ENCODE measurements at regions not wholly inside any gene's neighbourhood (a gene's known extent, or its start where the extent isn't known, plus 50 kb on each side); places are given as distances from the start of the nearest gene placed in this dataset.
A peak's percentile ranks its signal among the peaks of the same experiment; 100 is the strongest.

DNA sequence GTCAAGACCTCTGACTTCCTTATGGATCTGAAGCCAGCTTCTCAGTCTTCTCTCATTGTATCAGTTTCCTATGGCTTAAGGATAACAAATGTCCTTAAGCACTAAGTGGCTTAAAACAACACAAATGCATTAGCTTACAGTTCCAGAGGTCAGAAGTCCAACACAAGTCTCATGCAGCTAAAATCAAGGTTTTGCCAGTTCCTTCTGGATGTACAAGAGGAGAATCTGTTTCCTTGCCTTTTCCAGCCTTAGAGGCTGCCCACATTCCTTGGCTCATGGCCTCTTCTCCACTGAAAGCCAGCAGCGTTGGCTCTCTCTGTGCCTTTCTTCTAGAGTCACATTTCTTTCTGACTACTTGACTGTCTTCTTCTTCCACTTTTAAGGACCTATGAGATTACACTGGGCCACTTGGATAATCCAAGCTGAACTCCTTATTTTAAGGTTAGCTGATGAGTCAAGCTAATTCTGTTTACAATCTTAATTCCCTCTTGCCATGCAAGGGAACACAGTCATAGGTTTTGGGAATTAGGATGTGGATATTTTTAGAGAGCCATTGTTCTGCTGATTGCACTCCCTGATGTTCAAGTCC, 179.0 kb downstream of the BCAS1 start:
- no peaks in the 10 kb centered on the region for H3K9me3 ChIP-seq (ENCODE audit: control insufficient read depth in 2 of 2, low read length in 2 of 2)
- no peak overlapping the region for H3K4me3 ChIP-seq (ENCODE audit: low read depth, low read length)
- DNase-seq: no peak
- no peak for ATAC-seq (ENCODE audit: low read depth in 2 of 2)
- Mint-ChIP-seq H3K4me1 (peaks cover 14 to 46% (median 21%) of the 10 kb centered on the region in 4 donors), H3K4me3 (no peak overlapping the region), H3K9me3 (peaks cover 0 to 1% (median 0%) of the 10 kb centered on the region in 7 donors), H3K27ac (peak overlapping the region in 2 of 3 donors; percentile 23 to 67), H3K36me3 (no peaks in the 10 kb centered on the region), H3K27me3 (no peaks in the 10 kb centered on the region)
- H3K36me3 ChIP-seq (ENCODE audit: control insufficient read depth, insufficient read depth, low read length): no peaks in the 10 kb centered on the region
- no peak overlapping the region for H3K27ac ChIP-seq (ENCODE audit: insufficient read depth, low read length, poor library complexity, severe bottlenecking)
- peaks cover 10% of the 10 kb centered on the region for H3K4me1 ChIP-seq (ENCODE audit: control insufficient read depth, insufficient read depth, low read length, poor library complexity, severe bottlenecking)
- H3K27me3 ChIP-seq (ENCODE audit: control insufficient read depth, insufficient read depth, low read length): no peaks in the 10 kb centered on the region

DNA sequence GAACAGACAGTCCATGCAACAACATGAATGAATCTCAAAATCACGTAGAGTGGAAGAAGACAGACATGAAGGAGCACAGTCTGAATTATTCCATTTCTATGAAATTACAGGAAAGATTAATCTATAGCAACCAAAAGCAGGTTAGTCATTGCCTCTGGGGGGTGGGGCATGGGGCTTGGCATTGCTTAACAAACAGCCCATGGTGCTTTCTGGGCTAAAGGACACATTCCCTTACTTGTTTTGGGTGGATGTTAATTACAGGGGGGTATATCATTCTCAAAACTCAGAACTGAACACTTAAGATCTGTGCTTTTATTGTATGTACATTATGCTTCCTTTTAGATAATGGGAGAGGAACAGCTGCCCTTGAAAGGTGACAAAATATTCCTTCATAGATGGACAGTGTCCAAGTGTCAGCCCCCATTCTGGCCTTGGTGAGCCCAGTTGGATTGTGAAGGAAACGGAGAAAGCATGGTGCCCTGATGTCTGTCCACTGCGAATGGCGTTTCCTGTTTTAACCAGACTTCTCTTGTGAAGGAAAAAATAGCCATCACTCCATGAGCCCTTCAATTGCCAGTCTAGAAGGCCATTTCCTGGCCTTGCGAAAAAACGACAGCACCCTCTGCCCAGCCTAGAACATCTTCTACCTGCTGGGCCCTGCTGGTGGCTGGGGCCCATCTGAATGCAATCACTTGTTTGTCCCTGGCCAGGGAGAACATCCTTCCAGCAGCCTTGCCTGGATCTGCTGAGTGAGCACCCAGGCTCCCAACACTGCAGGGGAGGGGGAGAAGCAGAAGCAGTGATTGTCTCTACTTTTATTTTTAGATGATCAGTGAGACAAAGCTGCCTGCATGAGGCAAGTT, 179.7 kb downstream of the BCAS1 start:
- Histone ChIP-seq H3K27ac (ENCODE audit: insufficient read depth, low read length, poor library complexity, severe bottlenecking) (no peak overlapping the region), H3K4me3 (ENCODE audit: low read depth, low read length) (no peak overlapping the region), H3K4me1 (ENCODE audit: control insufficient read depth, insufficient read depth, low read length, poor library complexity, severe bottlenecking) (peaks cover 10% of the 10 kb centered on the region), H3K27me3 (ENCODE audit: control insufficient read depth, insufficient read depth, low read length) (no peaks in the 10 kb centered on the region), H3K36me3 (ENCODE audit: control insufficient read depth, insufficient read depth, low read length) (no peaks in the 10 kb centered on the region), H3K9me3 (ENCODE audit: control insufficient read depth in 2 of 2, low read length in 2 of 2) (no peaks in the 10 kb centered on the region)
- Mint-ChIP-seq H3K4me3 (no peak overlapping the region), H3K36me3 (no peaks in the 10 kb centered on the region), H3K27ac (peak overlapping the region in 2 of 3 donors; percentile 32 to 67), H3K27me3 (no peaks in the 10 kb centered on the region), H3K9me3 (peaks cover 0 to 1% (median 0%) of the 10 kb centered on the region in 7 donors), H3K4me1 (peaks cover 15 to 50% (median 23%) of the 10 kb centered on the region in 4 donors)
- no peak for DNase-seq
- no peak for ATAC-seq (ENCODE audit: low read depth in 2 of 2)

DNA sequence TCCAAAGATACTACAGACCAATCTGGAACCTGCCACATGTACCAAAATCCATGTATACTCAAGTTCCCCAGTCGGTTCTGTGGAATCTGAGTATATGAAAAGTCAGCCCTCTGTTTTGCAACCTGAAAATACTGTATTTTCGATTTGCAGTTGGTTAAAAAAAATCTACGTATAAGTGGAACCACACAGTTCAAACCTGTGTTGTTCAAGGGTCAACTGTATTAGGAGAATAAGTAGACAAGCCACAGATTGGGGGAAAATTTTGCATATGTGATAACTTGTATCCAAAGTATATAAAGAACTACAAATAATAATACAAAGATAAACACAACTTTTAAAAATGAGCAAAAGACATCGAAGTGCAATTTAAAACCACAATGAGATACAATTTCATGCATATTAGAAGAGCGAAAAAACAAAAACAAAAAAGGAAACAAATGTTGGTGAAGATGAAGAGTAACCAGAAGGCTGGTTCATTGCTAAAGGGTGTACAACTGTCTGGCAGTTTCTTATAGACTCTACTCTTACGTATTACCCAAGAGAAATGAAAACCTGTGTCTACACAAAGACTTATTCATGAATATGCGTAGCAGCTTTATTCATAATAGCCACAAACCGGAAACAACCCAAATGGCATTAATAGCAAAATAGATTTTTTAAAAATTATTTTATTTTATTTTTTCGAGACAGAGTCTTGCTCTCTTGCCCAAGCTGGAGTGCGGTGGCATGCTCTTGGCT, 180.8 kb downstream of the BCAS1 start:
- Mint-ChIP-seq H3K27ac (no peak overlapping the region), H3K4me1 (peaks cover 21 to 51% (median 26%) of the 10 kb centered on the region in 4 donors)
- H3K36me3 ChIP-seq (ENCODE audit: control insufficient read depth, insufficient read depth, low read length): no peaks in the 10 kb centered on the region

DNA sequence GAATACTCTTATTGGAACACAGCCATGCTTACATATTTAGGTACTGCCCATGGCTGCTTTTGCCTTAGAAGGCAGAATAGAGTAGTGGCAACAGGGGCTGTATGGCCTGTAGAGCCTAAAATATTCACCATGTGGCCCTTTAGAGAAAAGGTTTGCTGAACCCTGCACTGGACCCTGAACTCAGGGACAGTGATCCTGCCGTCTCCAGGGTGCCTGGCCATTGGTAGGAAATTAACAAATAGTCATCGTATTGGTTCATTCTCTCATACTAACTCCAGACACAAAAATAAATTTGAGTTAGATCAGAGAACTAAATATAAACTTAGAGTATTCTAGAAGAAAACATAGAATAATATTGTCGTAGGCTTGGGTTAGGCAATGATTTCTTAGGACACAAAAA, 181.4 kb downstream of the BCAS1 start:
- Histone ChIP-seq H3K9me3 (ENCODE audit: control insufficient read depth in 2 of 2, low read length in 2 of 2) (no peaks in the 10 kb centered on the region), H3K4me3 (ENCODE audit: low read depth, low read length) (no peak overlapping the region), H3K4me1 (ENCODE audit: control insufficient read depth, insufficient read depth, low read length, poor library complexity, severe bottlenecking) (peaks cover 21% of the 10 kb centered on the region), H3K27me3 (ENCODE audit: control insufficient read depth, insufficient read depth, low read length) (no peaks in the 10 kb centered on the region), H3K36me3 (ENCODE audit: control insufficient read depth, insufficient read depth, low read length) (no peaks in the 10 kb centered on the region), H3K27ac (ENCODE audit: insufficient read depth, low read length, poor library complexity, severe bottlenecking) (no peak overlapping the region)
- H3K4me3 Mint-ChIP-seq: no peak overlapping the region
- no peak for ATAC-seq (ENCODE audit: low read depth in 2 of 2)
- no peak overlapping the region for H3K27ac Mint-ChIP-seq
- H3K4me1 Mint-ChIP-seq: peaks cover 23 to 48% (median 29%) of the 10 kb centered on the region in 4 donors
- H3K9me3 Mint-ChIP-seq: peaks cover 0 to 1% (median 0%) of the 10 kb centered on the region in 7 donors
- H3K27me3 Mint-ChIP-seq: no peaks in the 10 kb centered on the region
- no peaks in the 10 kb centered on the region for H3K36me3 Mint-ChIP-seq
- DNase-seq: no peak

More for the DNA sequence above, 180.8 kb downstream of the BCAS1 start:
- H3K27ac ChIP-seq (ENCODE audit: insufficient read depth, low read length, poor library complexity, severe bottlenecking): no peak overlapping the region
- Mint-ChIP-seq H3K4me3 (no peak overlapping the region), H3K27me3 (no peaks in the 10 kb centered on the region), H3K36me3 (no peaks in the 10 kb centered on the region), H3K9me3 (peaks cover 0 to 1% (median 0%) of the 10 kb centered on the region in 7 donors)
- no peaks in the 10 kb centered on the region for H3K9me3 ChIP-seq (ENCODE audit: control insufficient read depth in 2 of 2, low read length in 2 of 2)
- no peaks in the 10 kb centered on the region for H3K27me3 ChIP-seq (ENCODE audit: control insufficient read depth, insufficient read depth, low read length)
- no peak overlapping the region for H3K4me3 ChIP-seq (ENCODE audit: low read depth, low read length)
- H3K4me1 ChIP-seq (ENCODE audit: control insufficient read depth, insufficient read depth, low read length, poor library complexity, severe bottlenecking): peaks cover 19% of the 10 kb centered on the region
- ATAC-seq (ENCODE audit: low read depth in 2 of 2) (no peak), DNase-seq (no peak)

DNA sequence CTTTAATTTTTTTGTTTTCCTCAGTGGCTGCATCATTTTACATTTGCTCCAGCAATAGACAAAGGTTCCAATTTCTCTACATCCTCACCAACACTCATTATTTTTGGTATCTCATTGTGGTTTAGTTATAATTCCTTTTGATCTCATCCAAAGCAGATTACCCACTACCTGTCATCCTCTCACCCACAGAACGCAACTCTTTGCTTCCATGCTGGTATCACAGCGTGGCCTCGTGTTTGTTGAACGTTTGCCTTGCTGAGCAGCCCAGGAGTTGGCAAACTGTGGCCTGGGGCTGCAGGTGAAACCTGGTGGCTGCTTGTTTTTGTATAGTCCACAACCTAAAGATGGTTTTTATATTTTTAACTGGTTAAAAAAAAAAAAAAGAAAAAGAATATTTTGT, 181.9 kb downstream of the BCAS1 start:
- H3K27me3 ChIP-seq (ENCODE audit: control insufficient read depth, insufficient read depth, low read length): no peaks in the 10 kb centered on the region
- peaks cover 20% of the 10 kb centered on the region for H3K4me1 ChIP-seq (ENCODE audit: control insufficient read depth, insufficient read depth, low read length, poor library complexity, severe bottlenecking)
- H3K27ac Mint-ChIP-seq: no peak overlapping the region
- H3K4me3 Mint-ChIP-seq: peak overlapping the region in 1 of 4 donors; percentile 35
- no peaks in the 10 kb centered on the region for H3K9me3 ChIP-seq (ENCODE audit: control insufficient read depth in 2 of 2, low read length in 2 of 2)
- peaks cover 22 to 45% (median 27%) of the 10 kb centered on the region in 4 donors for H3K4me1 Mint-ChIP-seq
- H3K36me3 ChIP-seq (ENCODE audit: control insufficient read depth, insufficient read depth, low read length): no peaks in the 10 kb centered on the region
- no peak for DNase-seq
- H3K27ac ChIP-seq (ENCODE audit: insufficient read depth, low read length, poor library complexity, severe bottlenecking): no peak overlapping the region
- H3K9me3 Mint-ChIP-seq: peaks cover 0 to 1% (median 0%) of the 10 kb centered on the region in 7 donors
- H3K36me3 Mint-ChIP-seq: no peaks in the 10 kb centered on the region
- H3K4me3 ChIP-seq (ENCODE audit: low read depth, low read length): no peak overlapping the region
- no peak for ATAC-seq (ENCODE audit: low read depth in 2 of 2)
- H3K27me3 Mint-ChIP-seq: no peaks in the 10 kb centered on the region

DNA sequence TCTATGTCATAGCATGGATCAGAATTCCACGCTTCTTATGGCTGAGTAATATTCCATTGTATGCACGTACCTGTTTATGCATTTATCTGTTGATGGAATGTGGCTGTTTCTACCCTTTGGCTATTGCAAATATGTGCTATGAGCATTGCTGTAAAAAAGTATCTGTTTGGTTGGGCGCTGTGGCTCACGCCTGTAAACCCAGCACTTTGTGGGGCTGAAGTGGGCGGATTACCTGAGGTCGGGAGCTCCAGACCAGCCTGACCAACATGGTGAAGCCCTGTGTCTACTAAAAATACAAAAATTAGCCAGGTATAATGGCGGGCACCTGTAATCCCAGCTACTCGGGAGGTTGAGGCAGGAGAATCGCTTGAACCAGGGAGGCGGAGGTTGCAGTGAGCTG, 182.4 kb downstream of the BCAS1 start:
- Histone ChIP-seq H3K36me3 (ENCODE audit: control insufficient read depth, insufficient read depth, low read length) (no peaks in the 10 kb centered on the region), H3K9me3 (ENCODE audit: control insufficient read depth in 2 of 2, low read length in 2 of 2) (no peaks in the 10 kb centered on the region), H3K4me3 (ENCODE audit: low read depth, low read length) (no peak overlapping the region), H3K4me1 (ENCODE audit: control insufficient read depth, insufficient read depth, low read length, poor library complexity, severe bottlenecking) (peaks cover 15% of the 10 kb centered on the region), H3K27me3 (ENCODE audit: control insufficient read depth, insufficient read depth, low read length) (no peaks in the 10 kb centered on the region), H3K27ac (ENCODE audit: insufficient read depth, low read length, poor library complexity, severe bottlenecking) (no peak overlapping the region)
- no peak for ATAC-seq (ENCODE audit: low read depth in 2 of 2)
- H3K4me1 Mint-ChIP-seq: peaks cover 16 to 40% (median 23%) of the 10 kb centered on the region in 4 donors
- no peak for DNase-seq
- H3K9me3 Mint-ChIP-seq: peaks cover 0 to 1% (median 0%) of the 10 kb centered on the region in 7 donors
- H3K36me3 Mint-ChIP-seq: no peaks in the 10 kb centered on the region
- H3K27me3 Mint-ChIP-seq: no peaks in the 10 kb centered on the region
- peak overlapping the region in 2 of 3 donors; percentile 31 to 32 for H3K27ac Mint-ChIP-seq
- no peak overlapping the region for H3K4me3 Mint-ChIP-seq

DNA sequence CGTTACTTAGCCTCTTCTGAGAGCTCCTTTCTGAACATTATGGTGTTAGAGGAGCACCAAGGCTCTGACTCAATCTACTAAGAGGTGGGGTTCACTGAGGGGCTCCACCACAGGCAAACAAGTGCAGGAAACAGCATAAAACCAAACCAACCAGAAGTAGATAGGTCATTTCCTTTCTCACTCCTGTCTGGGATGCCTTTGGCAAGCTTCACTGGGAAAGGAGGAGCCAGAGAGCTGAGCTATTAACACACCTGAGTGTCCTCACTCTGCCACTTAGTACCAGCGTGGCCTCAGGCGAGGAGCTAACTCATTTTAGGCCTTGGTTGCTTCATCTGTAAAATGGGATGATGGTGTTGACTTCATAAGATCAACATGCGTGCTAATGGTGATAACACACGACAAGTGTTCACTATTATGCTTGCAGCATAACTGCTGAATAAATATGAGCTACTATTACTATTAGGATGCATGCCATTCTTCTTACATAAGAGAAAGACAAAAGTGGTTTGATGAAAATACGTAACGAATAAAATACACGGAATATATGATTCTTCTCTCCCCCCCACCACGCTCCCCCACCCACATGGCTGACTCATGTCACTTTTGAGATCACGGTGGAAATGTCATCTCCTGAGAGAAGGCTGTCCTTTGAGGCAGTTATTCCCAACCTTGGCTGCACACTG, 185.4 kb downstream of the BCAS1 start:
- DNase-seq (peak in 1 of 3 donors; percentile 65), ATAC-seq (ENCODE audit: low read depth in 2 of 2) (peak in 1 of 2 donors; percentile 76)
- Histone ChIP-seq H3K4me3 (ENCODE audit: low read depth, low read length) (no peak overlapping the region), H3K27ac (ENCODE audit: insufficient read depth, low read length, poor library complexity, severe bottlenecking) (no peak overlapping the region), H3K27me3 (ENCODE audit: control insufficient read depth, insufficient read depth, low read length) (no peaks in the 10 kb centered on the region), H3K36me3 (ENCODE audit: control insufficient read depth, insufficient read depth, low read length) (no peaks in the 10 kb centered on the region), H3K9me3 (ENCODE audit: control insufficient read depth in 2 of 2, low read length in 2 of 2) (no peaks in the 10 kb centered on the region), H3K4me1 (ENCODE audit: control insufficient read depth, insufficient read depth, low read length, poor library complexity, severe bottlenecking) (peaks cover 11% of the 10 kb centered on the region)
- peak overlapping the region; percentile 67 to 85 (median 76) for H3K27ac Mint-ChIP-seq
- peak overlapping the region in 1 of 4 donors; percentile 7 for H3K4me3 Mint-ChIP-seq
- H3K9me3 Mint-ChIP-seq: no peaks in the 10 kb centered on the region
- H3K36me3 Mint-ChIP-seq: no peaks in the 10 kb centered on the region
- H3K27me3 Mint-ChIP-seq: no peaks in the 10 kb centered on the region
- peaks cover 13 to 25% (median 17%) of the 10 kb centered on the region in 4 donors for H3K4me1 Mint-ChIP-seq
